GM04504 (cell line): ENCODE measurements at regions not wholly inside any gene's neighbourhood (a gene's known extent, or its start where the extent isn't known, plus 50 kb on each side); places are given as distances from the start of the nearest gene placed in this dataset.
A peak's percentile ranks its signal among the peaks of the same experiment; 100 is the strongest.
"Not testable (repeated sequence)": the region's sequence is repeated elsewhere in the genome, so short reads cannot be mapped to it uniquely, and the experiment has no call there.

Source experiments
- DNase-seq: peaks from one replicate; pipeline ENCODE4 v3.0.0-alpha.2; 2012; ENCODE audit warnings: low read depth

DNA sequence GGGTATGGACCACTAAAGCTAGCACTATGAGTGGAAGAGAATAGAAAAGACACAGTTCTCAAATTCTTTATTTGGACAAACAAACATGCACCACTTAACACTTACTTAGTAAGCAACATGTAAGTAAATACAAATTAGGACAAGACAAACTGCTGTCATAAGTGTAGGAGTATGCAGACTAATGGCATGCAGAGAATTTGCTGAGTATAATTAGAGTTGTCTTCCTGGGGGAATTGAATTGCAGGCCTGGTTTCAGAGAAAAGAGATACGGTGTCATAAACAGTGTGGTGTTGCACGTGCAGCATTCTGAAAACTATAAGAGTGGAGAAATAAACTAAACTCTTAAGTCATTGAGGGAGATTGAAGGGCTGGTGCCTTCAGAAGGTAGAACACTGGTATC is 125.2 kb upstream of the EYA4 start:
- no peak for DNase-seq

DNA sequence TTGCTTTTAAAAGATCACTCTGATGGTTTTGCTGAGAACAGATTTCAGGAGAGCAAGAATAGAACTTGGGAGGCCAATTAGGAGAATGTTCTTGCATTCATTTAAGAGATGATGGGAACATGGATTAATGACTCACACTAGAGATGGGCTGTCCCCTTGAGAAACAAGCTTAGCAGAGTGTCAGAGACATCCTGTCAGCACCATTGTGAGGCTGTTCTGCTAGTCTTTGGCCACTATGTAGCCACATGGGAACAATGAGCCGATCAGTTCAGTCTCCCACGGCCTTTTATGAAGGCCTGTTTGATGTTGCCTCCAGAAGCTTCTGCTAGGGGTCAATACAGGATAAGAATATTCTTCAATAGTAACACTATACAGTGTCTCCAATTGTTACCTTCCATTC is 113.0 kb upstream of the EYA4 start:
- DNase-seq, result no peak

DNA sequence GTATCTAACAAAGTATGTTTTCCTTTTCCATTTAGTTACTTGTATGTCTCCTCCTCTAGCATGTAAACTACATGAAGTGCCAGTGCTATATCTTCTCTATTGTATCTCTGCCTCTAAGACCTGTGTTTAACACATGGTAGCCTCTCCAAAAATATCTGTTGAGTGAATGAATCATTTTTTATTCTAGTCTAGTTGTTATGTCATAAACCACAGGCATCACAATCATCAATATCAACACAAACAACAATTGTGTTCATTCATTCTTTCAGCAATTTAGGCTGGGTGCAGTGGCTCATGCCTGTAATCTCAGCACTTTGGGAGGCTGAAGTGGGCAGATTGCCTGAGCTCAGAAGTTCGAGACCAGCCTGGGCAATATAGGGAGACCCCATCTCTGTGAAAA is 111.6 kb upstream of the EYA4 start:
- DNase-seq, result no peak

DNA sequence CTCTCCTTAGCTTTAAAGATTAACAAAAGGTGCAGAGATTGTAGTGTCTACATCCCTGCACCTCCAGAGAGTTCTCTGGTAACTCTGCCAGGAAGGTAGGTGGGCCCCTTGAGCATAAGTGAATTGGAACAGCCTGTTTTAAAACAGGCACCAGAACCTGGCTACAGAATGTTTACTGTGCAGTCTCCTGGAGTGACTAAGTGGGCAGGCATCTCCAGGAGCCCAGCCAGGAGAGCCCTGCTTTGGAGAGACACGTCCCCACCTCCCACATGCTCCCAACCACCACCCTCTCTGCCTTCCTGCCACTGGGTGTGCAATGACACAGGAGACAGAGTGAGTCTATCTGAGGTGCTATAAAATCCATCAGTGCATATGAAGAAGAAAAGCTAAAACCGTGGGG is 110.3 kb upstream of the EYA4 start:
- DNase-seq, result no peak

DNA sequence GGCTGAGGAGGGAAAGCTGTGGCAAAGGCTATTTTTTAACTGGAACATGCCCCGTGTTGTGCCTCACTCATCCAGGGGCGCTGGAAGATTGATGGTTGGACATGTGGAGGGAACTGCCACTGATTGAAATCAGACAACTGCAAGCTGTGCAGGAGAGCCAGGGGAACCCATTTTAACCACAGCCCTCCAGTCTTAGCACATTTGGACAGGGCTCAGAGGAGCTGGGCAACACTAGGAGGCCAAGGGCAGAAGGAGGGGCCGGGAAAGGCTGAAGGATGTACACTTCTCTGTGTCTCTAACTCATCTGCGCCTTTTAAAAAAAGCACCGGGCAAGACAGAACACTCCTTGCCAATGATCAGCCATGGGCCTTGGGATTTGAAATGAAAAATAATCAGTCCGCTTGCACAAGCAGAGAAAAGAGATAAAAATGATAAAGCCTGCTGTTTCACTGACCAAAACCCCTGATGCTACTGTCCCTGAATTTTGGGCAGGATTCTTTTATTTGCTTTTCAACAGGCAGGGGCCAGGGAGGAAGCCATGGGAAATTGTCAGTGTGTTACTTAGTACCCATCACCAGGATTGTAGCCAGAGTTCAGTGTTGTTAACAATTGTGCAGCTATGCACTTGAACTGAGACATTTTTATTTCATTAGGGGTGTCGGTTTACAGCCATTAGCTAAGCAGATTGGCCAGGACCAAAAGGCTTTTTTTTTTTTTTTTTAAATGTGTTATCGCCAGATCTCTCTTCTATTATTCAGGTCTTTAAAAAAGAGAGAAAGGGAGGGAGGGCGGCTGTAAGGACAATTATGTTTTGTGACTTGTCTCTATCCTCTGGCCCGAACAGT is 109.3 kb upstream of the EYA4 start:
- DNase-seq, result no peak

DNA sequence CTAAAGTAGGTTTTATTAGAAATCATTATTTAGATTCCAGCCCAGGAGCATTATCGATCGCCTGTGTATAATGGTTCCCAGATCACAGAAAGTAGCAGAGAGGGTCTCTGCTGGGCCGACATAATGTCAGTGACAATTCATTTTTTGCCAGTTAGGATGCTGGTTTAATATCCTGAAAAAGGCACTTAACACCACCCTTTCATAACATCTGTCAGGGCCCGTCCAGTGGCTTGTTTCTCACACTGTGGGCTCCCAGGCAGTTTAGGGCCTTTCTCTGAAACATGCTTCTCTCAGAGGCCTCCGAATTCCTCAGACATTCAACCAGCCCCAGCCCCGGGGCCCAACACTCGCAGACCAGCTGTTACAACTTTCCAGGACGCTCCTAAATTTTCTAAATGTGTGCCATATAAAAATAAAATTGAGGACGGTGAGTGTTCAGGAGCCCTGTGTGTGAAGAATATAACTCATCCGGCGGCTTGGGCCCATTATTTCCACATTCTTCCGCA is 108.6 kb upstream of the EYA4 start:
- DNase-seq, result no peak

DNA sequence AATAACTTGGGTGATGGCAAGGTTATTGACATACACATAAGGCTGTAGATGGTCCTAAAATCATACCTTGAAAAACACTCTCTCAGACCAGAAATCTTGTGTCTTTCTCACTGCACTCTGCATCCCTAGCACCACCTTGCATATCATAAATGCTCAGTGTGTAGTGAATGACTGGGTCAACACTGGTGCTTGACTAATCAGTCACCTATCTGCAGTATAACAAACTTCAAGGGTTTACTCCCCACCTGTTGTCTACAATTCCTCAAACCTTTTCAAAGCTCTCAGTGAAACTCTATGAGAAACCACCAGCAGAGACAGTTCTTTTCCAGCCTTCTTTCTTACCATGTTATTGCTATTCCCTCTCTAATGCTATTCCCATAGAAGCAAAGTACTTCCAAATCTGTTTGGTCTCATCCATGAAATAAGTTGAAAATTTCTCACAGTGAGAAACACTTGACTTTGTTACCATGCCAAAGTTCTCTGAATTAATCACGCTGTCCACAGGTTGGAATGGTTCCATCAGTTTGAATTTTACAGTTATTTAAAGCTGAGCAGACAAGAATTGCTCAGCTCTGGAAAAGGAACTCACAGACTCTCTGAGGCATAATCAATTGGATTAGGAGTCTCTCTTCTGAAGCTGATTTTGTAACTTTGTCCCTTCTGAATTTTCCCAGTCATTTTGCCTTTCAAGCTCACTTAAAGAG is 104.8 kb upstream of the EYA4 start:
- DNase-seq, result no peak

DNA sequence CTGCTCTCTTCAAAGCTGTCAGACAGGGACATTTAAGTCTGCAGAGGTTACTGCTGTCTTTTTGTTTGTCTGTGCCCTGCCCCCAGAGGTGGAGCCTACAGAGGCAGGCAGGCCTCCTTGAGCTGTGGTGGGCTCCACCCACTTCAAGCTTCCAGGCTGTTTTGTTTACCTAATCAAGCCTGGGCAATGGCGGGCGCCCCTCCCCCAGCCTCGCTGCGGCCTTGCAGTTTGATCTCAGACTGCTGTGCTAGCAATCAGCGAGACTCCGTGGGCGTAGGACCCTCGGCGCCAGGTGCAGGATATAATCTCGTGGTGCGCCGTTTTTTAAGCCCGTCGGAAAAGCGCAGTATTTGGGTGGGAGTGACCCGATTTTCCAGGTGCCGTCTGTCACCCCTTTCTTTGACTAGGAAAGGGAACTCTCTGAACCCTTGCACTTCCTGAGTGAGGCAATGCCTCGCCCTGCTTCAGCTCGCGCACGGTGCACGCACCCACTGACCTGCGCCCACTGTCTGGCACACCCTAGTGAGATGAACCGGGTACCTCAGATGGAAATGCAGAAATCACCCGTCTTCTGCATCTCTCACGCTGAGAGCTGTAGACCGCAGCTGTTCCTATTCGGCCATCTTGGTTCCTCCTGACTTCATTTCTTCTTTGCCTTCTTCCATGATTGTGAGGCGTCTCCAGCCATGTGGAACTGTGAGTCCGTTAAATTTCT is 93.5 kb upstream of the EYA4 start:
- not testable (repeated sequence) for DNase-seq

DNA sequence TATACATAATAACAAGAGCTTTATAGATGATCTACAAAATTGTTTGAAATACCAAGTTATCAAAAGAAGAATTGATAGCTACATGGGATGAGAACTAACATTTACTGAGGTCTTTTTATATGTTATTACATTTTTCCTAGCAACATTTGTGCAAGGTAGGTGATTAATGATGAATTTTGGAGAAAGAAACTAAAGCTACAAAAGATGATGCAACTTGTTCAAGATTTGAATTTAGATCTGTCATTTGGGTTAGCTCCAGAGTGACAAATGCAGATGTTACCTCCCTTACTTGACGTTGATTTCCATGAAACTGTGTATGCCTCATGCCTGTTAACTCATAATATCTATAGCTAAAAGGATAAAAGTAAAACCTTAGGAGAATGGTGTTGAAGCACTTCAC is 84.5 kb upstream of the EYA4 start:
- no peak for DNase-seq

DNA sequence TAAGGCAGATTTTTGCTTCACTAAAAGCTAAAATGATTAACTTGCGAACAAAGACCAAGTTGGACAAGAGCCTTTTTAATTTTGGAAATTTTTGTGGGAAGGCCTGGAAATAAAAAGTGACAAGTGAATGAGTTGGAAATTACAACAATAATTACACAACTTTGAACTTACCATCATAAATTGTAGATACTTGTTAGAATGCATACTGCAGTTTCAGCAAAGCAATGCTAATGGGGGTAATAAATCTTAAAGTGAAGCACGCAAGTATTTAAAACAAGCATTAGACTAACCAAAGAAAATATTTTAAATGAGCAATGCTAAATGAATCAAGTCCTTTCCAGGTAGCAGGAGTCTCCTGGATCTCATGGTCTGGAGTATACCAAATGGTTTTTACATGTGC is 83.2 kb upstream of the EYA4 start:
- DNase-seq, result no peak

DNA sequence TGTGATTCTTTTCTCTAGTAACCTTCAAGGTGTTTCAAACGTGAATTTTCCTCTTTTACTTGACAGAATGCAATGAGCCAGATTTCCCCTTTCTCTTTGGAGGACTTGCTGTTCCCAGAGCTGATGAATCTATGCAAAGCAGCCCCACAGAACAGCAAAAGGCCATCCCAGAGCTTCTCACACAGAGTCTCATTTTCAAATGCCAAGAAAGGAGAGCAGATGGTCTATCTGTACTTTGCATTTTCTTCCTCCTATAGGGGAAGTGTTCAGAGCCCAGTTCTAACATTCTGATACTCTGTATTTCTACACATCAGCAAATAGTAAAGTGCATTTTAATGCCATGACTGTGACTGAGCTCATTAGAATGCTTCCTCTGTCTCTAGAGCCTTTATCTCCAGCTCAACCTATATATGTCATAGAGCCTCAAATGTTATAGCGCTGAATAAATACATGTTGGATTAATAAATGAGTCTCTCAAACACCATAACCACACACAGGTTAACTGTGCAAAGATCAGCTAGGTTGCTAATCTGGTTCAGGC is 81.8 kb upstream of the EYA4 start:
- no peak for DNase-seq

DNA sequence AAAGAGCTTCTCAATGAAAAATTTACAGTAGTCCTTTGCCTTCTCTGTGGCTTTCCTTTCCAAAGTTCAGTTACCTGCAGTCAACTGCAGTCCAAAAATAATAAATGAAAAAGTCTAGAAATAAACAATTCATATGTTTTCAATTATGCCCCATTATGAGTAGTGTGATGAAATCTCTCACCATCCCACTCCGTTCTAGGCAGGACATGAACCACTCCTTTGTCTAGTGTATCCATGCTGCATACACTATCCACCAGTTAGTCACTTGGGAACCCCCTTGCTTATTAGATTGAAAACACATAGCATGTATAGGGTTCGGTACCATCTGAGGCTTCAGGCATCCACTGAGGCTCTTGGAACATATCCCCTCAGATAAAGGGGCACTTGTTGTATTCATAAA is 80.6 kb upstream of the EYA4 start:
- no peak for DNase-seq

DNA sequence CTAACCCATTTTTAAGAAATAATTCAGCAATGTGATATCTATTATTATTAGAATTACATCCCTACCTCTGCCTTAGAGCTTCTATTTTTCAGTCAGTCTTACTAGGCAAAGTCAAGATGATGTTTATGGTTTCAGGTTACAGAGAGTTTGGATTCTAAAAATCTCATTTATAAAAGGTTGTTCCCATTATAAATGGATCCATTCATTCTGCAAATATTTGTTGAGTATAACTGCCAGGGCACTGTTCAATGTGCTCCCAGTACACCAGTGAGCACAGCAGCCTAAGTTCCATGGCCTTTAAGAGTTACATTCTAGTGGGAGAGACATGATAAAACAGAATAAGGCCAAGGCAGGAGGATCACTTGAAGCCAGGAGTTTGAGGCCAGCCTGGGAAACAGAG is 75.9 kb upstream of the EYA4 start:
- DNase-seq, result no peak

DNA sequence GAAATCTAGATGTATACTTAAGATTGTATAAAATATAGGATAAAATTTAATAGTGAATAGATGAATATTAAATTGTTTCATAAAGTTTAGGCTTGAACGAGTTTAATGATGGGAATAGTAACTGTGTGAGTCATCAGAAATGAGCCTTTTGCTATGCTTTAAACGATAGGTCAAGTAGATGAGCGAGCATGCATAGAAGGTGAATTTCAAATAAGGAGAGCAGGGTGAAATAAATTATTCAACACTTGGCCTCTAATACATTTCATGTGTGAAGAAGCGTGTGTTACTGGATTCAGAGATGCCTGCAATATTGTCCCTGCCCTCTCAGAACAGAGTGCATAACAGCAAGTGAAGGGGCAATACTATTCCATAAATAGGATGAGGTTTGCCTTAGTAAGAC is 74.4 kb upstream of the EYA4 start:
- DNase-seq, result no peak

DNA sequence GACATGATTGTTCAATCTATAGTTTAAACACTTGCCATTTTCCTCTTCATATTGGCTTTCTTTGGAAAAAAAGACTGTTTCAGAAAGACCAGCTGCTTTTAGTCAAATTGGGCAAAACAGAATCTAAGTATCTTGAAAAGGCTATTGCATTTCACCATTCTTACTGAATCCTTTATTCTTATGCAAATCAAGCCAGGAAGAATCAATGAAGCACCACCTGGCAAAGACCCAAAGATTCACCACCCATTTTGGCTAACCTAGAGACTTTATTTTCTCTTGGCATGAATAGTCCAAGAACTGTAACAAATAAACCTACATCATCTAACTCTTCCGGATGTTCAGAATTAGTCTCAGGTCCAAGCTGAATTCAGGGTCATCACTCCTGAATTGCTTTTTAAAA is 71.3 kb upstream of the EYA4 start:
- no peak for DNase-seq

DNA sequence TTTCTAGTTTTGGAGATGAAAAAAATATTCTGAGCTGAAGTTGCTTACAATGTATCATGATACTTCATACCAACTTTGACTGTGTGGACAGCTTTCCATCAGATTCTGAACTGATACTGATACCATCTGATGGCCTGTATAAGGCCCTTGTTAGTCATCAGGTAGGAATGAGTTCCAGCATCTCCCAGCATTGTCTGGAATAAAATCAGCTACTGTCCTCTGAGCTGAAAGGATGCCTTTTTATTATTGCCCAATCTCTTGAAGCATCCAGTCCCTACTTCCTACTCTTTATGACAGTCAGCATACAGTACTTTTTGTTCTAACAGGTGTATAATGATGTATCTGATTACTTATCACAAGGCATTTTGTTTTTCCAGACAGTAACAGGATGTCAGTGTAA is 70.6 kb upstream of the EYA4 start:
- DNase-seq, result no peak

DNA sequence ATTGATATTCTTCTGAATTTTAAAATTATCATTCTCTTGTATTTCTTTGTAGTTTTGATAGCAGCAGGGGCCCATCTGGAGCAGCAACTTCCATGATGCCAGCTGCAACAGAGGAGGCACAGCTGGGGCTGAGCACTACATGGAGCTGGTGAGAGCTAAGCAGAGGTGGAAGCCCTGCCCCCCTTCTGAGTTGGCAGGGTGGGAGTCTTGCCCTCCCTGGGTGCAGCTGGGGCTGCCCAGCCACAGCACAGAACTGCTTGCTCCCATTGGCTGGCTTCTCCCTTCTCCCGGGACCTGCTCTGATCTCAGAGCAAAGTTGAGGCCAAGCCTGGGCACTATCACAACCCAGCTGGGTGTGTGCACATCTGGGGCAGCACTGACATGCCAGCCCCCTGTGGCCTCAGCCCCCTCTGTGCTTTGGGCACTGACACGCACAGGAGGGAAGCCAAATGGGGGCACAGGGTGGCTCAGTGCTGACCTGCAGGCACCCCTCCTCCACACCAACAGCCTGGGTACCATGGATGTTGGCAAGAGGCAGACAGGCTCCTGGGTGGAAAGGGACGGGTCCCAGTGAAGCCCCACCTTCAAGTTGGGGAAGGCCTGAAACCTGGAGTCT is 69.1 kb upstream of the EYA4 start:
- DNase-seq, result no peak

DNA sequence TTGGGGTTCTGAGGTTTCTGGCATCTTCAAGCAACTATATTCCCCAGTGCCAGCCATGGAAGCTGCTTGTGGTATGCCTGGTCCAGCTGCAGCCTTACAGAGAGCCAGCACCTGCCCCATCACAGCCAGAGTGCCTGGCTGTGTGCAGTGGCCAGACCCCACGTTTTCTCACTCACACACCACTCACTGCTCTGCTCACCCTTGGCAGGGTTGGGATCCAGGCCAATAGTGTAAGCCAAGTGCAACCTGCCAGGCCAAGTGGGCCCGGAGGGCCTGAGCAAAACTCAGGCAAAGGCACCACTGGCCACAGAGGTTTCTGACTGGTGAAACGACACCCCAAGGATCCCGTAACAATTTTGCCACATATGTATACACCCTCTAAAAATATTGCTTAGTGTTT is 67.9 kb upstream of the EYA4 start:
- DNase-seq, result no peak

DNA sequence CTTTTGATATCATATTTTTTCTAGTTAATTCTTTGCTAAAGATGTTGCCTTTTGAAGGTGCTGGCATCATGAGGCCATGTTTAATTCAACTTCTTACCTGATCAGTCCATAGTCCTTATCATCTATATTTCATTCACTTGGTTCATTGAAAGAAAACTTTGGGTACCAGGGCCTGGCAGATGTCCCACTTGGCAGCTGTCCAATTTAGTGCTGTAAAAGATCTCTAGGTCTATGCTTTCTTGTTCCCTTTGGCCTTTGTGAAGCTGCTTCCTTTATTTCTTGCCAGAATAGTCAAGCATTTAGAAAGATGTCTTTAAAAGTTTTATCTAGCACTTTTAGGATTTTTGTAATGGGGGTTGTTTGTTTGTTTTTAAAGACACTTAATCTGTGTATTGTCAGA is 61.7 kb upstream of the EYA4 start:
- no peak for DNase-seq

DNA sequence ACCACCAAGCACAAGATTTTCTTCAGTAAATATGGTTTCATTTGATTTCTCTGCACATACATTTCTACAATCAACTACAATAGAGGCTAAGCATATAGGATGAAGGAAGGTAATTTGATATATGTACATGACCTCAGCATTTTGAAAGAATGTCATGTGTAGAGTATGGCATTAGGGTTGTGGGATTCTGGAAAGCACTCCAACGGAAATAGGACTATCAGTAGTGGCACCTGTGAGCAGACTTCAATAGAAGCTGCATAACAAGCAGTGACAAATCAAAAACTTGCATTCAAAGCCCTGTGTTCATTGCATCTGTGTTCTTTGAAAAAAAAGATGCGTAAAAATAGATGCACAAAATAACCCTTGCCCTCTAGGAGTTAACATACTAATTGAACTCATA is 57.5 kb upstream of the EYA4 start:
- DNase-seq, result no peak

DNA sequence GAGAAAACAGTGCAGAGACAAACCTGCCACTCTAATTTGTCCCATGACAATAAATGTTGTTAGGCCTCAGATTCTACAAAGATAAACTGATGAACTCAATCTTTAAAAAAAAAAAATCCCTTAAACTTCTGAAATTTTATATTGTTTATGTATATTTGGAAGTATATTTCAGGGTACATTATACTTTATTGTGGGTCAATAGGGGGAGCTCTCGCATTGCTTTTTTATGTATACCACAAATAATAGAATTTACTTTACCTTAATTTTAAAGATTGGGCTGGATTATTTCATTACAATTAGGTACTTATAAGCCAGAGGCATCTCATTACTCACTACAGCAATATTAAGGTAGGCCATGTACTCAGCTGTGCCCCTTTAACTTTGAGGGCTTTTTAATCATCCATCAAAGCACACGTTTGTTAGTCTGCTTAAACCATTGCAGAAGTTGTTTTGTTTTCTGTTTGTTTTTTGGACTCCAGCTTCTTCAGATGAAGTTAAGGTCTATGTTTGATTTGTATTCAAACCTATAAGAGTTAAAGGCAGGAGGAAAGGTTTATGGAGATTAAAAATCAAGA is 56.3 kb upstream of the EYA4 start:
- DNase-seq, result peak; percentile 2

DNA sequence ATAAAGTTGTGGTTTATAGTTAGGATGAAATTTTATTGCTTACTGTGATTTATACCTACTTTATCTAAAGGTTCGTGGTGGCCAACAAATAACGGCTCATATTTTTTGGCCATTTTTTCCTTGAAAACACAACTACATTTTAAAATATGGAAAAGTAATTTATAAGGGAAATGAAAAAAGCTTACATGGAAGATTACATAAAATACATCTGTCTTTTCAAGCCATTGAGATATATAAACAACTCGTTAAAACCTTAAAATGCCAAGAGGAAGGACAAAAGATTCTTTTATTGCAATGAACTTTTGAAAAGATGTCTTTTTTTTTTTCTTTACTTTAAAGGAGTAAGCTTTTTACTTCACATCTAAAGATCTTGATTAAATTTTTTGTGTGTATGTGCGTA is 55.4 kb upstream of the EYA4 start:
- no peak for DNase-seq
